Small intestine (tissue), 7 donors: ENCODE measurements at regions not wholly inside any gene's neighbourhood (a gene's known extent, or its start where the extent isn't known, plus 50 kb on each side); places are given as distances from the start of the nearest gene placed in this dataset.

Source experiments
- DNase-seq, 2 donors: peaks; one replicate each; pipeline versions ENCODE4 v3.0.0 to v3.0.0-alpha.2; 2013
- FAIRE-seq: peaks from 2 replicates; lab custom pipeline; 2012; peaks lifted over from hg19 to GRCh38; lab: Jason Lieb, UNC
- H3K27ac ChIP-seq, 3 donors: one replicate each; pipeline ENCODE4 v1.5.1; 2013; ENCODE audit warnings: low read length in 2 of 3, mild to moderate bottlenecking in 2 of 3, control low read depth in 1 of 3, inconsistent platforms in 1 of 3, low read depth in 1 of 3, moderate library complexity in 1 of 3
- H3K27me3 ChIP-seq, 3 donors: one replicate each; pipeline ENCODE4 v1.6.1; 2013; ENCODE audit warnings: low read length in 3 of 3, inconsistent platforms in 1 of 3; ENCODE audit not compliant: control insufficient read depth in 3 of 3, insufficient read depth in 3 of 3
- H3K36me3 ChIP-seq, 3 donors: one replicate each; pipeline ENCODE4 v1.6.1; 2013; ENCODE audit warnings: low read length in 3 of 3, inconsistent platforms in 1 of 3, low read depth in 1 of 3, mild to moderate bottlenecking in 1 of 3, moderate library complexity in 1 of 3; ENCODE audit not compliant: control insufficient read depth in 3 of 3, insufficient read depth in 2 of 3
- H3K4me1 ChIP-seq, 3 donors: one replicate each; pipeline ENCODE4 v1.6.1; 2013; ENCODE audit warnings: low read length in 2 of 3, inconsistent platforms in 1 of 3, low read depth in 1 of 3, mild to moderate bottlenecking in 1 of 3, moderate library complexity in 1 of 3; ENCODE audit not compliant: control insufficient read depth in 3 of 3, insufficient read depth in 2 of 3
- H3K4me3 ChIP-seq, 3 donors: one replicate each; pipeline ENCODE4 v1.5.1; 2013; ENCODE audit warnings: low read length in 3 of 3, control low read depth in 1 of 3, inconsistent platforms in 1 of 3, low read depth in 1 of 3, mild to moderate bottlenecking in 1 of 3, moderate library complexity in 1 of 3
- H3K9me3 ChIP-seq, 2 donors: one replicate each; pipeline ENCODE4 v1.6.1; 2013; ENCODE audit warnings: low read depth in 1 of 2, low read length in 1 of 2; ENCODE audit not compliant: control insufficient read depth in 2 of 2, insufficient read depth in 1 of 2
- WGBS, 3 donors: extraction: QIAGEN DNeasy Blood & Tissue Kit; methylation state at CpG; one replicate each; pipeline ENCODE4 v1.1.7; 2013; 5-methylcytosine and 5-hydroxymethylcytosine counted together
- donor health status: healthy with polysubstance abuse.
- donor health status: control.
- donor health status: control.
- donor health status: Bipolar disorder and iron deficiency.
- donor health status: healthy.

- peaks cover 6 to 57% (median 7%) of the 10 kb centered on the region in 3 donors for H3K4me1 ChIP-seq
- no peak for FAIRE-seq
- DNase-seq = no peak
- peak overlapping the region; percentile 78 to 97 (median 95) for H3K27ac ChIP-seq
- WGBS, 3 donors = 57 to 74% (median 72%) methylated on average over 29 of the region's 29 CpGs
- H3K36me3 ChIP-seq = peaks cover 0 to 20% (median 0%) of the 10 kb centered on the region in 3 donors
- H3K9me3 ChIP-seq = no peaks in the 10 kb centered on the region
- H3K4me3 ChIP-seq = no peak overlapping the region
- H3K27me3 ChIP-seq = no peaks in the 10 kb centered on the region
These were observed 221.7 kb upstream of the CIBAR2 start for GRCh38 chr16:85333744-85334640.

GRCh38 chr16:85334718-85335583, 222.7 kb upstream of the CIBAR2 start:
- peak overlapping the region in 1 of 3 donors; percentile 11 for H3K4me3 ChIP-seq
- DNase-seq (peak; percentile 91 to 96), FAIRE-seq (no peak)
- peaks cover 0 to 22% (median 0%) of the 10 kb centered on the region in 3 donors for H3K36me3 ChIP-seq
- 7 to 41% (median 16%) methylated on average over 34 to 35 of the region's 35 CpGs for WGBS, 3 donors
- no peaks in the 10 kb centered on the region for H3K27me3 ChIP-seq
- no peaks in the 10 kb centered on the region for H3K9me3 ChIP-seq
- H3K27ac ChIP-seq = peak overlapping the region; percentile 78 to 97 (median 95)
- H3K4me1 ChIP-seq = peaks cover 3 to 49% (median 7%) of the 10 kb centered on the region in 3 donors

GRCh38 chr16:85335584-85336491, 223.6 kb upstream of the CIBAR2 start:
- Histone ChIP-seq H3K9me3 (no peaks in the 10 kb centered on the region), H3K4me3 (peak overlapping the region in 1 of 3 donors; percentile 11), H3K36me3 (peaks cover 0 to 22% (median 0%) of the 10 kb centered on the region in 3 donors), H3K27ac (peak overlapping the region; percentile 78 to 82 (median 80)), H3K27me3 (no peaks in the 10 kb centered on the region), H3K4me1 (peaks cover 3 to 40% (median 7%) of the 10 kb centered on the region in 3 donors)
- 21 to 59% (median 38%) methylated on average over 24 of the region's 24 CpGs for WGBS, 3 donors
- FAIRE-seq (no peak), DNase-seq (peak; percentile 82 to 83)

- DNase-seq = no peak
- no peak for FAIRE-seq
- no peak overlapping the region for H3K27ac ChIP-seq
- peaks cover 0 to 26% (median 0%) of the 10 kb centered on the region in 3 donors for H3K36me3 ChIP-seq
- H3K4me3 ChIP-seq = no peak overlapping the region
- H3K4me1 ChIP-seq = peaks cover 3 to 30% (median 7%) of the 10 kb centered on the region in 3 donors
- peaks cover 0 to 2% (median 0%) of the 10 kb centered on the region in 3 donors for H3K27me3 ChIP-seq
- H3K9me3 ChIP-seq = no peaks in the 10 kb centered on the region
- 84 to 90% (median 86%) methylated on average over 11 of the region's 11 CpGs for WGBS, 3 donors
These were observed 225.8 kb upstream of the CIBAR2 start for GRCh38 chr16:85337910-85338637.

- peaks cover 0 to 2% (median 0%) of the 10 kb centered on the region in 3 donors for H3K27me3 ChIP-seq
- H3K9me3 ChIP-seq = no peaks in the 10 kb centered on the region
- FAIRE-seq = no peak
- H3K36me3 ChIP-seq = peaks cover 0 to 30% (median 0%) of the 10 kb centered on the region in 3 donors
- no peak for DNase-seq
- WGBS, 3 donors = 89 to 92% (median 91%) methylated on average over 15 of the region's 15 CpGs
- H3K4me1 ChIP-seq = peaks cover 3 to 24% (median 7%) of the 10 kb centered on the region in 3 donors
- H3K27ac ChIP-seq = no peak overlapping the region
- H3K4me3 ChIP-seq = no peak overlapping the region
These were observed 226.3 kb upstream of the CIBAR2 start for GRCh38 chr16:85338638-85338982.

- 75 to 77% (median 77%) methylated on average over 24 of the region's 24 CpGs for WGBS, 3 donors
- peaks cover 3 to 19% (median 7%) of the 10 kb centered on the region in 3 donors for H3K4me1 ChIP-seq
- peaks cover 0 to 30% (median 0%) of the 10 kb centered on the region in 3 donors for H3K36me3 ChIP-seq
- FAIRE-seq (no peak), DNase-seq (no peak)
- H3K9me3 ChIP-seq = no peaks in the 10 kb centered on the region
- no peak overlapping the region for H3K4me3 ChIP-seq
- peaks cover 0 to 2% (median 0%) of the 10 kb centered on the region in 3 donors for H3K27me3 ChIP-seq
- no peak overlapping the region for H3K27ac ChIP-seq
These were observed 226.9 kb upstream of the CIBAR2 start for GRCh38 chr16:85338989-85339685.
